Brain pericyte (primary cell): ENCODE measurements at regions not wholly inside any gene's neighbourhood (a gene's known extent, or its start where the extent isn't known, plus 50 kb on each side); places are given as distances from the start of the nearest gene placed in this dataset.

ENCODE experiments used
- DNase-seq: peaks from one replicate; pipeline ENCODE4 v3.0.0-alpha.2; 2012; ENCODE audit warnings: low read depth, low spot score

- DNase-seq: no peak
Observed at GRCh38 chr12:34291001-34291400, 268.7 kb downstream of the ALG10 start.

- no peak for DNase-seq
Observed at GRCh38 chr12:34291426-34291901, 269.2 kb downstream of the ALG10 start.

GRCh38 chr12:34292736-34293625 is 270.7 kb downstream of the ALG10 start:
- no peak for DNase-seq

GRCh38 chr12:34294137-34294536 is 271.8 kb downstream of the ALG10 start:
- no peak for DNase-seq

GRCh38 chr12:34294671-34295365 is 272.5 kb downstream of the ALG10 start:
- no peak for DNase-seq

- DNase-seq: no peak
Observed at GRCh38 chr12:34295366-34296142, 273.3 kb downstream of the ALG10 start.

- no peak for DNase-seq
Observed at GRCh38 chr12:34296143-34297041, 274.1 kb downstream of the ALG10 start.

GRCh38 chr12:34297126-34297789 is 275.0 kb downstream of the ALG10 start:
- no peak for DNase-seq

- DNase-seq: no peak
Observed at GRCh38 chr12:34297790-34298164, 275.5 kb downstream of the ALG10 start.

- DNase-seq: no peak
Observed at GRCh38 chr12:34298176-34298970, 276.1 kb downstream of the ALG10 start.

- DNase-seq: no peak
Observed at GRCh38 chr12:34298971-34299801, 276.9 kb downstream of the ALG10 start.

- DNase-seq: no peak
Observed at GRCh38 chr12:34299802-34300193, 277.5 kb downstream of the ALG10 start.

- no peak for DNase-seq
Observed at GRCh38 chr12:34300376-34301250, 278.3 kb downstream of the ALG10 start.

GRCh38 chr12:34301251-34302130 is 279.2 kb downstream of the ALG10 start:
- no peak for DNase-seq

- DNase-seq: no peak
Observed at GRCh38 chr12:34302131-34302885, 280.0 kb downstream of the ALG10 start.
